ENCODE measurements at regions not wholly inside any gene's neighbourhood (a gene's known extent, or its start where the extent isn't known, plus 50 kb on each side); places are given as distances from the start of the nearest gene placed in this dataset.

- no peak for DNase-seq (ENCODE audit: low read depth in 3 of 3)
These were observed 1032.8 kb upstream of the RAG2 start for GRCh38 chr11:37630866-37631265.

- no peak for DNase-seq (ENCODE audit: low read depth in 3 of 3)
These were observed 1025.7 kb upstream of the RAG2 start for GRCh38 chr11:37623778-37624177.

- no peak for DNase-seq (ENCODE audit: low read depth in 3 of 3)
These were observed 1023.6 kb upstream of the RAG2 start for GRCh38 chr11:37621662-37622061.

GRCh38 chr11:37616291-37616690, 1018.3 kb upstream of the RAG2 start:
- no peak for DNase-seq (ENCODE audit: low read depth in 3 of 3)

GRCh38 chr11:37613031-37613430, 1015.0 kb upstream of the RAG2 start:
- DNase-seq (ENCODE audit: low read depth in 3 of 3): no peak

GRCh38 chr11:37612146-37612545, 1014.1 kb upstream of the RAG2 start:
- DNase-seq (ENCODE audit: low read depth in 3 of 3): no peak

- DNase-seq (ENCODE audit: low read depth in 3 of 3): no peak
These were observed 1007.2 kb upstream of the RAG2 start for GRCh38 chr11:37605229-37605628.

GRCh38 chr11:37598381-37598780, 1000.3 kb upstream of the RAG2 start:
- no peak for DNase-seq (ENCODE audit: low read depth in 3 of 3)

- DNase-seq (ENCODE audit: low read depth in 3 of 3): no peak
These were observed 999.7 kb upstream of the RAG2 start for GRCh38 chr11:37597776-37598175.

- DNase-seq (ENCODE audit: low read depth in 3 of 3): no peak
These were observed 997.8 kb upstream of the RAG2 start for GRCh38 chr11:37595845-37596244.

- no peak for DNase-seq (ENCODE audit: low read depth in 3 of 3)
These were observed 976.3 kb upstream of the RAG2 start for GRCh38 chr11:37574361-37574760.

GRCh38 chr11:37572491-37573171, 974.6 kb upstream of the RAG2 start:
- no peak for DNase-seq (ENCODE audit: low read depth in 3 of 3)

- DNase-seq (ENCODE audit: low read depth in 3 of 3): no peak
These were observed 973.2 kb upstream of the RAG2 start for GRCh38 chr11:37571246-37571645.

GRCh38 chr11:37560991-37561390, 963.0 kb upstream of the RAG2 start:
- no peak for DNase-seq (ENCODE audit: low read depth in 3 of 3)

- no peak for DNase-seq (ENCODE audit: low read depth in 3 of 3)
These were observed 962.3 kb upstream of the RAG2 start for GRCh38 chr11:37560346-37560745.

- no peak for DNase-seq (ENCODE audit: low read depth in 3 of 3)
These were observed 960.7 kb upstream of the RAG2 start for GRCh38 chr11:37558619-37559210.

GRCh38 chr11:37557990-37558389, 960.0 kb upstream of the RAG2 start:
- DNase-seq (ENCODE audit: low read depth in 3 of 3): no peak

- no peak for DNase-seq (ENCODE audit: low read depth in 3 of 3)
These were observed 954.2 kb upstream of the RAG2 start for GRCh38 chr11:37552284-37552683.

GRCh38 chr11:37544491-37544890, 946.5 kb upstream of the RAG2 start:
- DNase-seq (ENCODE audit: low read depth in 3 of 3): no peak

- DNase-seq (ENCODE audit: low read depth in 3 of 3): no peak
These were observed 935.8 kb upstream of the RAG2 start for GRCh38 chr11:37533830-37534229.

- no peak for DNase-seq (ENCODE audit: low read depth in 3 of 3)
These were observed 935.1 kb upstream of the RAG2 start for GRCh38 chr11:37533087-37533486.

- no peak for DNase-seq (ENCODE audit: low read depth in 3 of 3)
These were observed 934.2 kb upstream of the RAG2 start for GRCh38 chr11:37532271-37532670.

- no peak for DNase-seq (ENCODE audit: low read depth in 3 of 3)
These were observed 929.5 kb upstream of the RAG2 start for GRCh38 chr11:37527545-37527944.

- DNase-seq (ENCODE audit: low read depth in 3 of 3): no peak
These were observed 927.3 kb upstream of the RAG2 start for GRCh38 chr11:37525336-37525735.
